ENCODE measurements at regions not wholly inside any gene's neighbourhood (a gene's known extent, or its start where the extent isn't known, plus 50 kb on each side); places are given as distances from the start of the nearest gene placed in this dataset.

GRCh38 chr5:125882061-125882460, 541.1 kb upstream of the GRAMD2B start:
- TF ChIP-seq CTCF (IDR thresholded peaks at IDR 0.05 in 4 of 5, conservative IDR thresholded peaks at IDR 0.05 in 1 of 5) = no peak
- no peak for TF ChIP-seq POLR2A (IDR thresholded peaks at IDR 0.05)

Data from gastrocnemius medialis (tissue), 4 donors.